Jurkat, Clone E6-1 (cell line): ENCODE measurements at regions not wholly inside any gene's neighbourhood (a gene's known extent, or its start where the extent isn't known, plus 50 kb on each side); places are given as distances from the start of the nearest gene placed in this dataset.
A peak's percentile ranks its signal among the peaks of the same experiment; 100 is the strongest.
"Not testable (repeated sequence)": the region's sequence is repeated elsewhere in the genome, so short reads cannot be mapped to it uniquely, and the experiment has no call there.

Source experiments
- DNase-seq: peaks from one replicate; pipeline ENCODE4 v3.0.0-alpha.2; 2011; ENCODE audit warnings: low read depth, low spot score
- H3K4me3 ChIP-seq: 2 replicates; pipeline ENCODE4 v1.5.1; 2011; ENCODE audit warnings: mild to moderate bottlenecking, low read length, control low read depth, moderate library complexity

DNA sequence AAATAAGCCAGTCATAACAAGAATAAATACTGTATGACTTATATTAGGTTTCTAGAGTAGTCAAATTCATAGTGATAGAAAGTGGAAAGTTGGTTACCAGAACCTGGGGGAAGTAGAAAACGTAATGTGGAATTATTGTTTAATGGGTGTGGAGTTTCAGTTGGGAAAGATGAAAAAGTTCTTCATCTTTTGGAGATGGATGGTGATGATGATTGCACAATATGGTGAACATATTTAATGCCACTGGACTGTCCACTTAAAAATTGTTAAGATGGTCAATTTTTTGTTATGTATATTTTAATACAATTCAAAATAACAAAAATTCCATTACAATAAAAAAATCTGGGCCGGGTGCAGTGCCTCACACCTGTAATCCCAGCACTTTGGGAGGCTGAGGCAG, 289.6 kb downstream of the ZIC3 start:
- no peak overlapping the region for H3K4me3 ChIP-seq
- DNase-seq = no peak

DNA sequence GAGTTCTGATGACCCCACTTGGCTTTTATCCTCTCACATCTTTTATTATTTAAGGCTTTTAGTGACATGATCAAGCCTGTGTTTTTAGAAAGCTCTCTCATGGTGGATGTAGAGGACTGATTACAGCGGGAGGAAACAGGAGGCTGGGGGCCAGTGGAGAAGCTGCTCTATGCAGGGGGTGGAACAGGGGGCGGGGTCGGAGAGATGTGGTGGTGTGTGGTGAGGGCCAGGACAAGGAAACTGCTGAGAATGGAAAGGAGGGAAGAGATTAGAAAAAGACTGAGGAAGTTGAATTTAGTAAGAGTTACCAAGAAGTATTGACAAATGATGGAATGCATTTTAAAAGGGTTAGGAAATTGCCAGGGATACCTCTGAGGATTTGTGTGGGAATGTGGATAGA, 292.2 kb downstream of the ZIC3 start:
- no peak for DNase-seq
- H3K4me3 ChIP-seq = no peak overlapping the region

DNA sequence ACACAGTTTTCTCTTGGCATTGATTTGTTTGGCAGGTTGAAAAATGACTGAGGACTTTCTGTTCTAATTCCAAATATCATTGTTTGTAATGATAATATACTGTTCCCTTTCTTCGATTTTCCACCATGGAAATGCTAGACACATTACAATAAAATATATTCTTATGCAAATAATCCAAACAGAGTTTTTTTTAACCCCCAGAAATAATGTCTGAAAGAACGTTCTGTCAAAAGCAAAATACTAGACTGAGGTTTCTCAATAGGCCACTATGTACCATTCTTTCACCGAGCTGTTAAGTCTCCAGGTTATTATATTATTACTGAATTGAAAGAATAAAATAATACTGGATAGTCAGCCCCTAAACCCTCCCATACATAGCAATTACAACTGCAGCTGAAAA, 312.5 kb downstream of the ZIC3 start:
- DNase-seq = no peak
- no peak overlapping the region for H3K4me3 ChIP-seq

DNA sequence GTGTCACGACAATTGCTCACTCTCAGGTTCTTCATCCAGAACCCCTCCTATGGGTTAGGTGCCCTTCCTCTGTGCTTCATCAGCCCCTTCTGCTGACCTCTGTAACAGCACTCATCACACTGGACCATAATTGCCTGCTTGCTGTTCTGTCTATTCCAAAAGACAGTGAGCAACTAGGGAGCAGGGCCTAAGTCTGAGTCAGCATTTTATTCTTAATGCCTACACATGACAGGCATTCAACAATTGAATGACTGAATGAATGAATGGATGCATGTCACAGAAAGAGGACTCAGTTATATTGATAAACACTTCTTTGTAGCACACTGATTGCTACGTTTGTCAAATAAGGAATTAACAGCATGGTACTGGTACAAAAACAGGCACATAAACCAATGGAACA, 317.0 kb downstream of the ZIC3 start:
- H3K4me3 ChIP-seq = no peak overlapping the region
- DNase-seq = no peak

DNA sequence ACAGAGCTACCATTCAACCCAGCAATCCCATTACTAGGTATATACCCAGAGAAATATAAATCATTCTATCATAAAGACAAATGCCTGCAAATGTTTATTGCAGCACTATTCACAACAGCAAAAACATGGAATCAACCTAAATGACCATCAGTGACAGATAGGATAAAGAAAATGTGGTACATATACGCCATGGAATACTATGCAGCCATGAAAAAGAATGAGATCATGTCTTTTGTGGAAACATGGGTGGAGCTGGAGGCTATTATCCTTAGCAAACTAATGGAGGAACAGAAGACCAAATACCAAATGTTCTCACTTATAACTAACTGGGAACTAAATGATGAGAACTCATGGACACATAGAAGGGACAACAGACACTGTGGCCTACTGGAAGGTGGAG, 318.9 kb downstream of the ZIC3 start:
- H3K4me3 ChIP-seq, DNase-seq: not testable (repeated sequence)

- no peak overlapping the region for H3K4me3 ChIP-seq
- no peak for DNase-seq
Observed at GRCh38 chrX:137891431-137891830, 325.5 kb downstream of the ZIC3 start.

- no peak for DNase-seq
- no peak overlapping the region for H3K4me3 ChIP-seq
Observed at GRCh38 chrX:137896123-137896522, 330.2 kb downstream of the ZIC3 start.

GRCh38 chrX:137915466-137915865, 349.5 kb downstream of the ZIC3 start:
- DNase-seq = no peak
- H3K4me3 ChIP-seq = no peak overlapping the region

- no peak overlapping the region for H3K4me3 ChIP-seq
- DNase-seq = no peak
Observed at GRCh38 chrX:137916090-137916746, 350.3 kb downstream of the ZIC3 start.

GRCh38 chrX:137926090-137926489, 360.2 kb downstream of the ZIC3 start:
- no peak overlapping the region for H3K4me3 ChIP-seq
- peak; percentile 26 for DNase-seq

- no peak overlapping the region for H3K4me3 ChIP-seq
- no peak for DNase-seq
Observed at GRCh38 chrX:137929951-137930350, 364.0 kb downstream of the ZIC3 start.

DNA sequence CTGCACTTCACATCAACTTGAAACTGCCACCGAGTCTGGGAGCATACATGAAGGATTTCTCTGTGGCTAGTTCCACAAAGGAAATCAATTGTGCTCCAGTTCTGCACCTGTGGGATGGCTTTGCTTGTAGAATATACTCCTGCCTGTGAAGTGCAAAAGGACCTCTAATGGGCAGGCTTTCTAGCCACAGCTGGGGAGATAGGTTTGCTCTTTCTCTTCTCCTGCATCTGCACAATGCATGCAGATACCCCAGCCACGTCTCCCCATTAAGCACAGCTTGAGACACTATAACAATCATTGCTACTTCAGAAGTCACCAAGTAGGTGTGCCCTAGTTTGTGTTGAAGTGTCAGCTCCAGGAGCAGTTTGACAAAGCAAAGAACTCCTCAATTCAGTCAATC, 364.6 kb downstream of the ZIC3 start:
- no peak for DNase-seq
- H3K4me3 ChIP-seq = no peak overlapping the region

DNA sequence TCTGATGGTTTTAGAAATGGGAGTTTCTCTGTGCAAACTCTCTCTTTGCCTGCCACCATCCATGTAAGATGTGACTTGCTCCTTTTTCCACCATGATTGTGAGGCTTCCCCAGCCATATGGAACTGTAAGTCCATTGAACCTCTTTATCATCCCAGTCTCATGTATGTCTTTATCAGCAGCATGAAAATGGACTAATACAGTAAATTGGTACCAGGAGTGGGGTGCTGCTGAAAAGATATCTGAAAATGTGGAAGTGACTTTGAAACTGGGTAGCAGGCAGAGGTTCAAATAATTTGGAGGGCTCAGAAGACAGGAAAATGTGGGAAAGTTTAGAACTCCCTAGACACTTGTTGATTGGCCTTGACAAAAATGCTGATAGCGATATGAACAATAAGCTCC, 368.3 kb downstream of the ZIC3 start:
- DNase-seq = not testable (repeated sequence)

GRCh38 chrX:137934887-137935286, 369.0 kb downstream of the ZIC3 start:
- not testable (repeated sequence) for DNase-seq, H3K4me3 ChIP-seq

More for the DNA sequence above, 368.3 kb downstream of the ZIC3 start:
- H3K4me3 ChIP-seq = not testable (repeated sequence)

DNA sequence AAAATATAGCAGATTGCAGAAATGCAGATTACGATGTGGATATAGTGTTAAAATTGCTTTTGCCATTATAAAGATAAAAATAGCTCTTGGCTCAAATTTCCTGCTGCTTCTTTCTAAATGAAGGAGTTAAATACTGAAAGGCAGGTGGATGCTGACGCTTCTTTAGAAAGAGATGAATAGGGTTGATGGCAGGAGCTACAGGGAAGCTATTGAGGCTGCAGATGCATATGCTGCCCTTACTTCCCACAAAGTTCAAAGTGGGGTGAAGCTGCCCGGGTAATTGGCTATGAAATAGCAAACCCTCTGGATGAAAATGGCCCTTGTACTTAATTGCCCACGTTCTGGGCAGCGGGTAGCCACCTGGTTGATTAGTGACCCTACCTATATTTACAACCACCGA, 379.5 kb downstream of the ZIC3 start:
- no peak for DNase-seq
- H3K4me3 ChIP-seq = no peak overlapping the region

GRCh38 chrX:137969191-137969590, 403.3 kb downstream of the ZIC3 start:
- DNase-seq = no peak
- no peak overlapping the region for H3K4me3 ChIP-seq

DNA sequence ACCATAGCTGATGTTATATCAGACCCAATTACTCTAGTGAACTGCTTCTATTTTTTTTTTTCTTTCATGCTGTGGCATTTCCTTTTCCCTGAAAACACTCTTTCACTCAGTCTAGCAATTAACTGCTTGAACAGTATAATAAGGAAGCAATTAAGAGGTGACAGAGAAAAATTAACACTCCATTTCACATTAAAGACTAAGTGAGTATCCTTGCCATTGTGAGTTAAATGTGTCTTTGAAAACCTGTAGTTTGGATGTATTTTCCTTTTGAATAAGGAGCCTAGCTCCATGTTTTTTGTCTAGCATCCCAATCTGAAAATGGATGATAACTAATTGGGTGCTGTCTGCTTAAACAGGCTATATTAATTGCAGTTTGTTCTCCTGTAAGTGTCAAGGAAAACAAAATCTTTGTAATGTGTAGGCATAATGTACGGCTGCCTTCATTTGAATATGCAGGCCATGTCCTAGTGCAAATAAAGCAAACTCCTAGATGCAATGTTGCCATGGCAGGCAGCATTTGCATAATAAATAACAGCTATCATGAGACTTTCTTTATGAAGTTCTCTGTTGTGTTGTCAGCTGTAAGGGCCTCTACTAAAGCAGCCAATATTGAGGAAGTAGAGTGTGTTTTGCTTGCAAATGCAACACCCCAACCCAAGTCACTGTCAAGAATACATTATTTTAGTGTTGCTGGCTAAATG, 416.7 kb downstream of the ZIC3 start:
- no peak overlapping the region for H3K4me3 ChIP-seq

GRCh38 chrX:137988470-137988869, 422.5 kb downstream of the ZIC3 start:
- no peak overlapping the region for H3K4me3 ChIP-seq
- no peak for DNase-seq

More for the DNA sequence above, 416.7 kb downstream of the ZIC3 start:
- DNase-seq = no peak

DNA sequence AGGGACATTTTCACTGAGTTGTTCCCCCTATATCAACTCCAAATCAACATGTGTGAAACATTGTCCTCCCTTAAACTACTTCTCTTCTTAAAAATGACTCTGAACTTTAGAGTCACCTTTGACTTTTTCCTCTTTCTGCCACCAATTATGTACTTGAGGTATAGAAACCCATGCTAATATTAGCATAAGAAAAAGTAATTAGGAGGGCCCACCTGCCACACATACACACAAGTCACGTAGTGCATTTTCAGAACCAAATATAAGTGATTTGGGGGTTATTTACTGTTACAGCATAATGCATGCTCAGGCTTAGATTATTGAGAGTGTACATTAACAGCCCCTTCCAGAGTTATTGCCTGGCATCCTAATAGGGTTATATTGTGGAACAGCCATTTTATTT, 432.7 kb downstream of the ZIC3 start:
- no peak overlapping the region for H3K4me3 ChIP-seq
- no peak for DNase-seq

- no peak overlapping the region for H3K4me3 ChIP-seq
- DNase-seq = no peak
Observed at GRCh38 chrX:137999071-137999470, 433.1 kb downstream of the ZIC3 start.

- H3K4me3 ChIP-seq = no peak overlapping the region
- no peak for DNase-seq
Observed at GRCh38 chrX:137999552-137999951, 433.6 kb downstream of the ZIC3 start.
